MG63 (cell line): ENCODE measurements at regions not wholly inside any gene's neighbourhood (a gene's known extent, or its start where the extent isn't known, plus 50 kb on each side); places are given as distances from the start of the nearest gene placed in this dataset.

Source experiments
- DNase-seq: peaks from one replicate; pipeline ENCODE4 v3.0.0-alpha.2; 2020
- H3K27me3 ChIP-seq: fragments of 250-450 bp; sonication (Bioruptor Pico); 2 replicates; pipeline ENCODE4 v1.5.1; 2020; ENCODE audit warnings: mild to moderate bottlenecking, moderate library complexity
- H3K36me3 ChIP-seq: fragments of 250-450 bp; sonication (Bioruptor Pico); 2 replicates; pipeline ENCODE4 v1.5.1; 2020; ENCODE audit warnings: mild to moderate bottlenecking, moderate library complexity
- H3K4me3 ChIP-seq: fragments of 250-450 bp; sonication (Bioruptor Pico); 2 replicates; pipeline ENCODE4 v1.5.1; 2020; ENCODE audit warnings: mild to moderate bottlenecking, moderate library complexity
- H3K9me3 ChIP-seq: fragments of 250-450 bp; sonication (Bioruptor Pico); 2 replicates; pipeline ENCODE4 v1.5.1; 2020; ENCODE audit warnings: mild to moderate bottlenecking, moderate library complexity

- Histone ChIP-seq H3K4me3 (no peak overlapping the region), H3K36me3 (no peaks in the 10 kb centered on the region), H3K27me3 (no peaks in the 10 kb centered on the region), H3K9me3 (no peaks in the 10 kb centered on the region)
- no peak for DNase-seq
These were observed 77.9 kb upstream of the AVPR1A start for GRCh38 chr12:63228853-63229252.

DNA sequence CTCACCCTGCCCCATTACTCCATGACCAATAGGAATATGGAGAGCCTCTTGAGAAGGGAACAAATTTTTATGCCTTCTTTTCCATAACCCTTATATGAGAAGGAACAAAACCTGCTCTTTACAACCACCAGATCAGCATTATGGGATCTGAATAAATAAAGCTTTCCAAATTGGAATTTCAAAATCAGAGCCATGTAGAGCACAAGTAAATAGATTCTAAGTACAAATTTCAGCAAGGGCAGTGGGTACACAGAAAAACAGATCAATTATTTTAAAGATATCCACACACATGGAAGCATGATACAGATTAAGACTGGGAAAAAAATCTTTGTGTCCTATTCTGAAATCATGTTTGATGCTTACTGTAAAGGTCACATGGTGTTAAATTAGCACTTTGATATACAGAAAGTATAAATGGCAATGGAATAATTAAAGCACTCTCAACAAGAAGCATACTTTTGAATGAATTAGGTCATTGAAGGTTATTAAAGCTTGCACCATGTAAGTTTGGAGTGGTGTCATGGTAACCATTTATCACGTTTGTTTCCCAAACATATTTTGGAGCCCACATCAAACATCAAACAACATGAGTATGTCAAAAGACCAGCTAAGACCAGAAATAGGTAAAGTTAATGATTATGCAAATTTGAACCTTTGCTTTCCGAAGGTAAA is 75.9 kb upstream of the AVPR1A start:
- no peak for DNase-seq
- H3K9me3 ChIP-seq = no peaks in the 10 kb centered on the region

GRCh38 chr12:63224396-63224795 is 73.4 kb upstream of the AVPR1A start:
- no peaks in the 10 kb centered on the region for H3K9me3 ChIP-seq
- H3K36me3 ChIP-seq = no peaks in the 10 kb centered on the region
- no peak for DNase-seq
- no peaks in the 10 kb centered on the region for H3K27me3 ChIP-seq
- H3K4me3 ChIP-seq = no peak overlapping the region

More for the DNA sequence above, 75.9 kb upstream of the AVPR1A start:
- no peak overlapping the region for H3K4me3 ChIP-seq
- H3K36me3 ChIP-seq = no peaks in the 10 kb centered on the region
- no peaks in the 10 kb centered on the region for H3K27me3 ChIP-seq

GRCh38 chr12:63223128-63223527 is 72.1 kb upstream of the AVPR1A start:
- Histone ChIP-seq H3K9me3 (no peaks in the 10 kb centered on the region), H3K36me3 (no peaks in the 10 kb centered on the region), H3K27me3 (no peaks in the 10 kb centered on the region), H3K4me3 (no peak overlapping the region)
- DNase-seq = no peak

DNA sequence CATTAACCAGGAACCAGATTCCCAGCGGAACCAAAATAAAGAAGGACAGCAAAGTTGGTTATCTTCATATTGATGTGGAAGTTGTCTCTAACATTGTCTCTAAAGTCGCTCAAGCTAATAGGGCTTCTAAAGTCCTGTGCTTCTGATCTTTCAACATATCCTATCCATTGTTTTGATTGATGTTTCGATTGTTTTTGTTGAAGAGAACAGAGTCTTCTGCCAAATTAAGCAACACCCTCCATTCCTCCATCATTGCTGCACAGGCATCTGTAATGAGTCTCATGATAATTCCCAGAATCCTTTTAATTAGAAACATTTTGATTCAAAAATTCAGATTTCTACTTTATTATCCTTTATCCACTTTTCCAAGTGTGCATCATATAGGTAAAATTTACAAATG is 71.6 kb upstream of the AVPR1A start:
- DNase-seq = no peak
- Histone ChIP-seq H3K36me3 (no peaks in the 10 kb centered on the region), H3K4me3 (no peak overlapping the region), H3K9me3 (no peaks in the 10 kb centered on the region), H3K27me3 (no peaks in the 10 kb centered on the region)

DNA sequence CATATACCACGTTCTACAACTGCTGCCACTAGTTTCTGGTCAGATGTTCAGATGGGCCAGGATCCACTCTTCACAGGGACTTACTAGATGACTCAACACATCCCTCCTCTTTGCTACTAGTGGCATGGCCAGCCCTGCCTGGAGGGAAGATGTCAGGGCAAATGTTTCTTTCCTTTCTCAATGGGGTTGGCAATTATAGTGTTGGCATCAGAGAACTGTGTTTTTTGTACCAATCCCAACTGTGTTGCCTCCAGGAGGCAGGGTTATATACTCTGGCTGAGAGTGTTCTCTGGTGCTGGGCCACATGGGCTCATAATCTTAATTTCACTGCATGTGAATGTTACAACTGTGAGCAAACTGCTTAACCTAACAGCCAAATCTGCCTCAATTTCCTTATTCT is 69.9 kb upstream of the AVPR1A start:
- H3K9me3 ChIP-seq = no peaks in the 10 kb centered on the region
- H3K27me3 ChIP-seq = no peaks in the 10 kb centered on the region
- H3K4me3 ChIP-seq = no peak overlapping the region
- no peak for DNase-seq
- no peaks in the 10 kb centered on the region for H3K36me3 ChIP-seq

DNA sequence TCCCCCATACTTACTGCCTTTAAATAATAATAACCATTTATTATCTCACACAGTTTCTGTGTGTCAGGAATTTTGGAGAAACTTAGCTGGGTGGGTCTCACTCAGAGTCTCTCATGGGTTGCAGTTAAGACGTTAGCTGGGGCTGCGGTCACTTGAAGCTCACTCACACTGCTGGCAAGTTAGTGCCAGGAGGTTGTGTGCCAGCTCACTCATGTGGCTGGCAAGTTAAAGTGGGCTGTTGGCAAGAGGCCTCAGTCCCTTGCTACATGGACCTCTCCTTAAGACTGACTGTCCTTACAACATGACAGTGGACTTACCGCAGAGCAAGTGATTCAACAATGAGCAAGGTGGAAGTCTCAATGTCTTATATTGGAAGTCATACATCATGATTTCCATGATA is 61.3 kb upstream of the AVPR1A start:
- Histone ChIP-seq H3K4me3 (no peak overlapping the region), H3K36me3 (no peaks in the 10 kb centered on the region), H3K27me3 (no peaks in the 10 kb centered on the region; the same call in 1 of the 2 replicates), H3K9me3 (no peaks in the 10 kb centered on the region)
- no peak for DNase-seq

DNA sequence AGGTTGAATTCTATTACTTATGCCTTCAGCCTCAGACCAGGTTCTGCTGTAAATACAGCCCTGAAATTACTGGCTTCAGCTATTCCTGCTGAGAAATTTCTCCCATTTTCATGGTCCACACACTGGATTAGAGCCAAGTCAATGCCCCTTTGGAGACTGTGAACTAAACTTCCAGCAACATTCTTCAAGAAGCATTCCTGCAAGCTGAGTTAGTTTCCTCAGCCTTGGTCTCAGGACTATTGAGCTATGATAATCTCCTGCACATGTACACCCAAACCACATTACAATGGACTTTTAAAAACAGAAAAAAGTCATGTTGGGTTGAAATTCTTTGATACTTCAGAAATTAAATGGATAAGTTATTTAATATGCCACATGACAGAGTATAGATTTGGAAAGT is 58.0 kb upstream of the AVPR1A start:
- no peaks in the 10 kb centered on the region for H3K36me3 ChIP-seq
- peaks cover 3% of the 10 kb centered on the region; the same call in 1 of the 2 replicates for H3K27me3 ChIP-seq
- H3K9me3 ChIP-seq = no peaks in the 10 kb centered on the region
- no peak overlapping the region for H3K4me3 ChIP-seq
- no peak for DNase-seq

- no peak overlapping the region for H3K4me3 ChIP-seq
- DNase-seq = no peak
- H3K27me3 ChIP-seq = peaks cover 3% of the 10 kb centered on the region; the same call in 1 of the 2 replicates
These were observed 55.9 kb upstream of the AVPR1A start for GRCh38 chr12:63206909-63207308.

GRCh38 chr12:63206494-63206893 is 55.5 kb upstream of the AVPR1A start:
- no peaks in the 10 kb centered on the region for H3K9me3 ChIP-seq
- no peaks in the 10 kb centered on the region for H3K36me3 ChIP-seq
- peaks cover 3% of the 10 kb centered on the region; the same call in 1 of the 2 replicates for H3K27me3 ChIP-seq
- H3K4me3 ChIP-seq = no peak overlapping the region
- DNase-seq = no peak

More at GRCh38 chr12:63206909-63207308, 55.9 kb upstream of the AVPR1A start:
- H3K9me3 ChIP-seq = no peaks in the 10 kb centered on the region
- H3K36me3 ChIP-seq = no peaks in the 10 kb centered on the region
